ENCODE measurements at regions not wholly inside any gene's neighbourhood (a gene's known extent, or its start where the extent isn't known, plus 50 kb on each side); places are given as distances from the start of the nearest gene placed in this dataset.

DNA sequence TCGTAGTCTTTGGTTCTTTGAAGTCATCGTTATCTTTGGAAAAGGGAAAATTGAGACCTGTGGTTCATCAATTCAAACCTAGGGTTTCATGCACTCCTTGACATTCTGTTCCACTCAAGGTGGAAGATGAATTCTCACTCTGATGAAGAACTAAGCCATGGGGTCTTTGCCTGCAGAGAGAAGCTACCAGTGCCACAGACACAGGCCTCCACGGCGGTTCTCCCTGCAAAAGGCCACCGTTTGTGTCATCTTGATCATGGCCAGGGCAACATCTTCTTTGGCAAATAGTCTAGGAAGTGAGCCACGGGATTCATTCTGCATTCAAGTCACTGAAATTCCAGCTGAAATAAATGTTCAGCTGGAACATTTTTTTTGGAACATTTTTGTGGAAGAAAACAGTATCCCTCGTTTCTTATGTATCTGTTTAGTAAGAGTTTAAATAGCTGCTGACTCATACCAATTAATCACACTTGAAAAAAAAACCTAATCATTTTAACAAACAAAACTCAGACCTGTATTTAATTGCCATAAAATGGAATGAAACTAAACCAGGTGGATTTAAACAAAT is 206.0 kb upstream of the FOXQ1 start:
- Histone ChIP-seq H2AFZ (ENCODE audit: insufficient read depth, low read depth, low read length, poor library complexity, severe bottlenecking) (no peak overlapping the region), H3K4me2 (replicated peaks; ENCODE audit: extremely low read depth, low read length, poor library complexity, severe bottlenecking) (no peak overlapping the region), H3K9me3 (replicated peaks in 1 of 2; ENCODE audit: control insufficient read depth in 1 of 2, insufficient read depth in 1 of 2, low read length in 2 of 2) (peaks cover 0 to 3% of the 10 kb centered on the region in 2 donors), H4K20me1 (ENCODE audit: insufficient read depth, low read length) (no peaks in the 10 kb centered on the region), H3K27ac (ENCODE audit: low read depth in 1 of 2, low read length in 2 of 2) (no peak overlapping the region), H3K4me1 (ENCODE audit: control insufficient read depth in 1 of 2, insufficient read depth in 2 of 2, low read length in 2 of 2) (no peaks in the 10 kb centered on the region), H3K79me2 (ENCODE audit: insufficient read depth, low read length) (no peaks in the 10 kb centered on the region), H3K9ac (ENCODE audit: insufficient read depth, low read length, poor library complexity, severe bottlenecking) (no peak overlapping the region), H3K4me3 (replicated peaks in 1 of 3; ENCODE audit: low read depth in 2 of 3, low read length in 3 of 3) (no peak overlapping the region), H3K27me3 (ENCODE audit: control insufficient read depth in 2 of 2, insufficient read depth in 2 of 2, low read length in 2 of 2) (peaks cover 0 to 2% of the 10 kb centered on the region in 2 donors), H3K36me3 (replicated peaks in 1 of 2; ENCODE audit: control insufficient read depth in 1 of 2, insufficient read depth in 2 of 2, low read length in 2 of 2) (no peaks in the 10 kb centered on the region)
- Mint-ChIP-seq H3K4me1 (no peaks in the 10 kb centered on the region), H3K9me3 (peaks cover 0 to 5% (median 0%) of the 10 kb centered on the region in 7 donors), H3K27me3 (ENCODE audit: low read depth in 3 of 3) (peaks cover 4 to 13% (median 4%) of the 10 kb centered on the region in 3 donors), H3K36me3 (no peaks in the 10 kb centered on the region), H3K4me3 (no peak overlapping the region), H3K27ac (no peak overlapping the region)
- 58% methylated on average over 4 of the region's 7 CpGs for WGBS (ENCODE audit: insufficient coverage)
- TF ChIP-seq, protein P1, sequence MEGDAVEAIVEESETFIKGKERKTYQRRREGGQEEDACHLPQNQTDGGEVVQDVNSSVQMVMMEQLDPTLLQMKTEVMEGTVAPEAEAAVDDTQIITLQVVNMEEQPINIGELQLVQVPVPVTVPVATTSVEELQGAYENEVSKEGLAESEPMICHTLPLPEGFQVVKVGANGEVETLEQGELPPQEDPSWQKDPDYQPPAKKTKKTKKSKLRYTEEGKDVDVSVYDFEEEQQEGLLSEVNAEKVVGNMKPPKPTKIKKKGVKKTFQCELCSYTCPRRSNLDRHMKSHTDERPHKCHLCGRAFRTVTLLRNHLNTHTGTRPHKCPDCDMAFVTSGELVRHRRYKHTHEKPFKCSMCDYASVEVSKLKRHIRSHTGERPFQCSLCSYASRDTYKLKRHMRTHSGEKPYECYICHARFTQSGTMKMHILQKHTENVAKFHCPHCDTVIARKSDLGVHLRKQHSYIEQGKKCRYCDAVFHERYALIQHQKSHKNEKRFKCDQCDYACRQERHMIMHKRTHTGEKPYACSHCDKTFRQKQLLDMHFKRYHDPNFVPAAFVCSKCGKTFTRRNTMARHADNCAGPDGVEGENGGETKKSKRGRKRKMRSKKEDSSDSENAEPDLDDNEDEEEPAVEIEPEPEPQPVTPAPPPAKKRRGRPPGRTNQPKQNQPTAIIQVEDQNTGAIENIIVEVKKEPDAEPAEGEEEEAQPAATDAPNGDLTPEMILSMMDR (IDR thresholded peaks at IDR 0.05): no peak
- intact Hi-C loops (cut with micrococcal nuclease): no loop called here
- DNase-seq: no peak

DNA sequence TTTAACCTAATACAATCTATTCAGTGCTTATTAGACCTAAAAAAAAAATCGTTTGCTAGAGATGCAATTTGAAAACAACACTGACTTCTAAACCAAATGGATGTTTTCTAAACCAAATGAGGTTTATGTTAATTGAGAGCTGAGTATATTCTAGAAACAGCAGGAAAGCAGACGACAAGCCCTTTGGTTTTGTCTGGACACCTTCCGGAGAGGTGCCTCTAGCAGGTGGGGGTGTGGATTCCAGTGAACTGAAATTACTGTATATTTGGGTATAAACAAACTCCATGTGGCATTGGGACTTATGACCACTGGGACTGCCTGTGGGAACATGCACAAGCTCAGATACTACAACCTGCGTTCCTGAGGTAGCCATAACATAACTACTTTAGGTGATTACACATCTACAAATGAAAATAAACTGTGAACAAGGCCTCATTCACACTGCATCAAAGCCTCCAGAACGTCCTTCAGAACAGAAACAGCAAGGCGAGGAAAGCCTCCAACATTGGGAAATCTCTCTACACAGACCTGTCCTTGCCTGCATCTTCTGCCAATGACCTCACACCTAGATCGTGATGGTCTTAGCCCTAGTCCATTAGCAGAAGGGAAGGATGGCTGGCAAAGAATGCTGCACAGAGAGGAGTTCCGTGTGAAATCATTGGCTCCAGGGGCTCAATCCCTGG is 206.8 kb upstream of the FOXQ1 start:
- Histone ChIP-seq H2AFZ (ENCODE audit: insufficient read depth, low read depth, low read length, poor library complexity, severe bottlenecking) (no peak overlapping the region), H3K27me3 (ENCODE audit: control insufficient read depth in 2 of 2, insufficient read depth in 2 of 2, low read length in 2 of 2) (peaks cover 0 to 2% of the 10 kb centered on the region in 2 donors), H3K79me2 (ENCODE audit: insufficient read depth, low read length) (no peaks in the 10 kb centered on the region), H3K4me1 (ENCODE audit: control insufficient read depth in 1 of 2, insufficient read depth in 2 of 2, low read length in 2 of 2) (no peaks in the 10 kb centered on the region), H3K9ac (ENCODE audit: insufficient read depth, low read length, poor library complexity, severe bottlenecking) (no peak overlapping the region), H3K36me3 (replicated peaks in 1 of 2; ENCODE audit: control insufficient read depth in 1 of 2, insufficient read depth in 2 of 2, low read length in 2 of 2) (no peaks in the 10 kb centered on the region), H3K27ac (ENCODE audit: low read depth in 1 of 2, low read length in 2 of 2) (no peak overlapping the region), H3K4me2 (replicated peaks; ENCODE audit: extremely low read depth, low read length, poor library complexity, severe bottlenecking) (no peak overlapping the region), H3K4me3 (replicated peaks in 1 of 3; ENCODE audit: low read depth in 2 of 3, low read length in 3 of 3) (no peak overlapping the region), H3K9me3 (replicated peaks in 1 of 2; ENCODE audit: control insufficient read depth in 1 of 2, insufficient read depth in 1 of 2, low read length in 2 of 2) (peaks cover 0 to 3% of the 10 kb centered on the region in 2 donors), H4K20me1 (ENCODE audit: insufficient read depth, low read length) (no peaks in the 10 kb centered on the region)
- intact Hi-C loops (cut with micrococcal nuclease): no loop called here
- Mint-ChIP-seq H3K9me3 (peaks cover 0 to 5% (median 2%) of the 10 kb centered on the region in 7 donors), H3K4me1 (no peaks in the 10 kb centered on the region), H3K4me3 (no peak overlapping the region), H3K27me3 (ENCODE audit: low read depth in 3 of 3) (peaks cover 4 to 13% (median 4%) of the 10 kb centered on the region in 3 donors), H3K27ac (no peak overlapping the region), H3K36me3 (no peaks in the 10 kb centered on the region)
- 100% methylated on average over 1 of the region's 8 CpGs for WGBS (ENCODE audit: insufficient coverage)
- no peak for DNase-seq
- TF ChIP-seq, protein P1 (IDR thresholded peaks at IDR 0.05): no peak
